ENCODE measurements at regions not wholly inside any gene's neighbourhood (a gene's known extent, or its start where the extent isn't known, plus 50 kb on each side); places are given as distances from the start of the nearest gene placed in this dataset.

GRCh38 chr1:71269179-71269578 lies 188.3 kb upstream of the ZRANB2 start:
- DNase-seq (ENCODE audit: low read depth), result no peak
- H3K4me3 ChIP-seq (ENCODE audit: low read depth, low read length), result no peak overlapping the region
- TF ChIP-seq CTCF (conservative IDR thresholded peaks at IDR 0.05; ENCODE audit: low read depth, low read length), result no peak

GRCh38 chr1:71267220-71267619 lies 186.4 kb upstream of the ZRANB2 start:
- DNase-seq (ENCODE audit: low read depth), result no peak
- H3K4me3 ChIP-seq (ENCODE audit: low read depth, low read length), result no peak overlapping the region
- TF ChIP-seq CTCF (conservative IDR thresholded peaks at IDR 0.05; ENCODE audit: low read depth, low read length), result no peak

GRCh38 chr1:71264039-71264438 lies 183.2 kb upstream of the ZRANB2 start:
- DNase-seq (ENCODE audit: low read depth), result no peak
- no peak for TF ChIP-seq CTCF (conservative IDR thresholded peaks at IDR 0.05; ENCODE audit: low read depth, low read length)
- H3K4me3 ChIP-seq (ENCODE audit: low read depth, low read length), result no peak overlapping the region

GRCh38 chr1:71262970-71263369 lies 182.1 kb upstream of the ZRANB2 start:
- no peak for DNase-seq (ENCODE audit: low read depth)
- no peak overlapping the region for H3K4me3 ChIP-seq (ENCODE audit: low read depth, low read length)
- no peak for TF ChIP-seq CTCF (conservative IDR thresholded peaks at IDR 0.05; ENCODE audit: low read depth, low read length)

- TF ChIP-seq CTCF (conservative IDR thresholded peaks at IDR 0.05; ENCODE audit: low read depth, low read length), result no peak
- no peak for DNase-seq (ENCODE audit: low read depth)
- no peak overlapping the region for H3K4me3 ChIP-seq (ENCODE audit: low read depth, low read length)
Measured at GRCh38 chr1:71252900-71253299, 172.1 kb upstream of the ZRANB2 start.

GRCh38 chr1:71245246-71245645 lies 164.4 kb upstream of the ZRANB2 start:
- no peak for DNase-seq (ENCODE audit: low read depth)
- no peak overlapping the region for H3K4me3 ChIP-seq (ENCODE audit: low read depth, low read length)
- no peak for TF ChIP-seq CTCF (conservative IDR thresholded peaks at IDR 0.05; ENCODE audit: low read depth, low read length)

GRCh38 chr1:71242239-71242638 lies 161.4 kb upstream of the ZRANB2 start:
- no peak for DNase-seq (ENCODE audit: low read depth)
- TF ChIP-seq CTCF (conservative IDR thresholded peaks at IDR 0.05; ENCODE audit: low read depth, low read length), result no peak
- H3K4me3 ChIP-seq (ENCODE audit: low read depth, low read length), result no peak overlapping the region

Data from choroid plexus epithelial cell (primary cell).